H9 (cell line): ENCODE measurements at regions not wholly inside any gene's neighbourhood (a gene's known extent, or its start where the extent isn't known, plus 50 kb on each side); places are given as distances from the start of the nearest gene placed in this dataset.

Experiments
- DNase-seq: peaks from one replicate; pipeline ENCODE4 v3.0.0-alpha.2; 2017
- H2AFZ ChIP-seq: one replicate; pipeline ENCODE4 v1.6.1; 2013; ENCODE audit warnings: mild to moderate bottlenecking, low read length, control low read depth, moderate library complexity
- H2AK5ac ChIP-seq: 2 replicates; pipeline ENCODE4 v1.6.1; 2013; ENCODE audit warnings: low read length, control low read depth, mixed read lengths; ENCODE audit not compliant: insufficient read length
- H2BK120ac ChIP-seq: one replicate; pipeline ENCODE4 v1.6.1; 2013; ENCODE audit warnings: low read depth, mild to moderate bottlenecking, low read length, control low read depth, inconsistent platforms; ENCODE audit not compliant: poor library complexity, severe bottlenecking
- H2BK12ac ChIP-seq: 2 replicates; pipeline ENCODE4 v1.6.1; 2013; ENCODE audit warnings: low read length, control low read depth, mixed read lengths, low read depth; ENCODE audit not compliant: insufficient read length
- H2BK15ac ChIP-seq: 2 replicates; pipeline ENCODE4 v1.6.1; 2013; ENCODE audit warnings: low read depth, low read length, control low read depth
- H2BK20ac ChIP-seq: one replicate; pipeline ENCODE4 v1.6.1; 2013; ENCODE audit warnings: low read depth, mild to moderate bottlenecking, low read length, control low read depth, inconsistent platforms; ENCODE audit not compliant: poor library complexity, severe bottlenecking
- H2BK5ac ChIP-seq: 2 replicates; pipeline ENCODE4 v1.6.1; 2013; ENCODE audit warnings: low read length, control low read depth, mixed read lengths; ENCODE audit not compliant: insufficient read length
- H3K14ac ChIP-seq: 2 replicates; pipeline ENCODE4 v1.6.1; 2013; ENCODE audit warnings: low read length, control low read depth; ENCODE audit not compliant: insufficient read depth
- H3K18ac ChIP-seq: 2 replicates; pipeline ENCODE4 v1.6.1; 2013; ENCODE audit warnings: low read depth, mild to moderate bottlenecking, mixed read lengths, low read length, control low read depth; ENCODE audit not compliant: insufficient read length
- H3K23ac ChIP-seq: 2 replicates; pipeline ENCODE4 v1.6.1; 2013; ENCODE audit warnings: low read length, control low read depth, mixed read lengths, low read depth; ENCODE audit not compliant: insufficient read length
- H3K23me2 ChIP-seq: 2 replicates; pipeline ENCODE4 v1.6.1; 2013; ENCODE audit warnings: low read depth, mild to moderate bottlenecking, mixed read lengths, low read length, control low read depth; ENCODE audit not compliant: insufficient read length, poor library complexity, severe bottlenecking
- H3K27ac ChIP-seq: 2 replicates; pipeline ENCODE4 v1.5.1; 2013; ENCODE audit warnings: low read length, control low read depth, mixed read lengths, low read depth; ENCODE audit not compliant: insufficient read length
- H3K27me3 ChIP-seq: 2 replicates; pipeline ENCODE4 v1.6.1; 2013; ENCODE audit warnings: low read length, control low read depth, inconsistent platforms; ENCODE audit not compliant: insufficient read depth
- H3K4ac ChIP-seq: 2 replicates; pipeline ENCODE4 v1.6.1; 2013; ENCODE audit warnings: low read depth, mild to moderate bottlenecking, control low read depth, inconsistent platforms, low read length, moderate library complexity
- H3K4me1 ChIP-seq: 2 replicates; pipeline ENCODE4 v1.6.1; 2013; ENCODE audit warnings: low read length, control low read depth, inconsistent platforms; ENCODE audit not compliant: insufficient read depth
- H3K4me2 ChIP-seq: 2 replicates; pipeline ENCODE4 v1.6.1; 2013; ENCODE audit warnings: low read length, control low read depth, mixed read lengths; ENCODE audit not compliant: insufficient read length, insufficient read depth
- H3K56ac ChIP-seq: 2 replicates; pipeline ENCODE4 v1.6.1; 2013; ENCODE audit warnings: low read depth, mild to moderate bottlenecking, mixed read lengths, low read length, control low read depth; ENCODE audit not compliant: insufficient read length
- H3K79me1 ChIP-seq: 2 replicates; pipeline ENCODE4 v1.6.1; 2013; ENCODE audit warnings: low read depth, mild to moderate bottlenecking, moderate library complexity, low read length, control low read depth, inconsistent platforms; ENCODE audit not compliant: insufficient read depth, poor library complexity, severe bottlenecking
- H3K79me2 ChIP-seq: 2 replicates; pipeline ENCODE4 v1.6.1; 2013; ENCODE audit warnings: low read length, control low read depth, inconsistent platforms; ENCODE audit not compliant: insufficient read depth
- H3K9ac ChIP-seq: 2 replicates; pipeline ENCODE4 v1.6.1; 2013; ENCODE audit warnings: low read length, control low read depth, mixed read lengths; ENCODE audit not compliant: insufficient read length; ENCODE audit errors: extremely low read depth
- H3K9me3 ChIP-seq: one replicate; pipeline ENCODE4 v1.6.1; 2013; ENCODE audit warnings: low read depth, low read length, inconsistent platforms; ENCODE audit not compliant: control insufficient read depth
- H3T11ph ChIP-seq: one replicate; pipeline ENCODE4 v1.6.1; 2013; ENCODE audit warnings: mild to moderate bottlenecking, low read length, control low read depth, inconsistent platforms
- H4K20me1 ChIP-seq: one replicate; pipeline ENCODE4 v1.6.1; 2013; ENCODE audit not compliant: control insufficient read depth, insufficient read length, insufficient read depth
- H4K5ac ChIP-seq: 2 replicates; pipeline ENCODE4 v1.6.1; 2013; ENCODE audit warnings: low read depth, mild to moderate bottlenecking, mixed read lengths, low read length, control low read depth; ENCODE audit not compliant: insufficient read length
- H4K8ac ChIP-seq: replicated peaks from 2 replicates; pipeline ENCODE4 v1.6.1; 2013; ENCODE audit warnings: low read length, control low read depth, mixed read lengths, low read depth; ENCODE audit not compliant: insufficient read length
- H4K91ac ChIP-seq: 2 replicates; pipeline ENCODE4 v1.6.1; 2013; ENCODE audit warnings: low read depth, mild to moderate bottlenecking, moderate library complexity, mixed read lengths, low read length, control low read depth; ENCODE audit not compliant: insufficient read length
- H3K27ac Mint-ChIP-seq, 3 experiments: 2 replicates in 2 of 3; 3 replicates in 1 of 3; pipeline ENCODE4 v1.8.0; 2020 to 2021; ENCODE audit warnings: mixed read lengths in 3 of 3, mild to moderate bottlenecking in 1 of 3, moderate library complexity in 1 of 3
- H3K27me3 Mint-ChIP-seq: 2 replicates; pipeline ENCODE4 v1.8.0; 2021; ENCODE audit warnings: low read depth, mild to moderate bottlenecking, moderate library complexity, mixed read lengths
- H3K36me3 Mint-ChIP-seq, 3 experiments: 2 replicates in 2 of 3; 3 replicates in 1 of 3; pipeline ENCODE4 v1.8.0; 2020 to 2021; ENCODE audit warnings: low read depth in 3 of 3, mixed read lengths in 3 of 3; ENCODE audit not compliant: insufficient read depth in 1 of 3
- H3K4me1 Mint-ChIP-seq, 2 experiments: 2 replicates each; pipeline ENCODE4 v1.8.0; 2020; ENCODE audit warnings: mixed read lengths in 2 of 2
- H3K4me3 Mint-ChIP-seq, 2 experiments: 2 replicates in 1 of 2; 3 replicates in 1 of 2; pipeline ENCODE4 v1.8.0; 2020 to 2021; ENCODE audit warnings: mild to moderate bottlenecking in 2 of 2, mixed read lengths in 2 of 2, moderate library complexity in 1 of 2
- H3K9me3 Mint-ChIP-seq, 2 experiments: 2 replicates in 1 of 2; 3 replicates in 1 of 2; pipeline ENCODE4 v1.8.0; 2020; ENCODE audit warnings: mild to moderate bottlenecking in 2 of 2, mixed read lengths in 2 of 2, moderate library complexity in 1 of 2
- CTCF ChIP-seq: fragments of 200-600 bp; sonication (generic); conservative IDR thresholded peaks from 3 replicates; pipeline ENCODE4 v1.8.0; 2021; ENCODE audit warnings: antibody characterized with exemption, mild to moderate bottlenecking
- WGBS: extraction: QIAGEN DNeasy Blood & Tissue Kit; methylation state at CpG from one replicate; pipeline ENCODE4 v1.1.7; 2013; ENCODE audit warnings: missing lambda C conversion rate, low lambda C conversion rate, mixed read lengths; ENCODE audit not compliant: insufficient read length; ENCODE audit errors: extremely low coverage; 5-methylcytosine and 5-hydroxymethylcytosine counted together

GRCh38 chr6:169884158-169884557 lies 132.7 kb downstream of the ERMARD start:
- Histone ChIP-seq H2BK15ac (no peak overlapping the region), H3K79me2 (no peaks in the 10 kb centered on the region), H2BK20ac (no peak overlapping the region), H3K56ac (no peak overlapping the region), H3K4ac (no peak overlapping the region), H3K4me1 (no peaks in the 10 kb centered on the region), H4K8ac (no peak overlapping the region), H3K9me3 (no peaks in the 10 kb centered on the region), H4K91ac (no peak overlapping the region), H3K27me3 (no peaks in the 10 kb centered on the region), H4K5ac (no peak overlapping the region), H3K79me1 (no peaks in the 10 kb centered on the region), H2BK12ac (no peak overlapping the region), H3K14ac (no peak overlapping the region), H3K9ac (no peak overlapping the region), H3K27ac (no peak overlapping the region), H2AFZ (no peak overlapping the region), H3K23ac (no peak overlapping the region), H3K18ac (no peak overlapping the region), H3K4me2 (no peak overlapping the region), H2AK5ac (no peak overlapping the region), H3K23me2 (peaks cover 2% of the 10 kb centered on the region), H4K20me1 (no peaks in the 10 kb centered on the region), H2BK120ac (no peak overlapping the region), H2BK5ac (no peak overlapping the region), H3T11ph (no peak overlapping the region)
- DNase-seq = no peak
- no peak overlapping the region for H3K27ac Mint-ChIP-seq
- no peak overlapping the region for H3K4me3 Mint-ChIP-seq
- H3K27me3 Mint-ChIP-seq = peaks cover 9% of the 10 kb centered on the region
- no CpG with 5 or more reads among the region's 6 CpGs for WGBS
- H3K4me1 Mint-ChIP-seq = no peaks in the 10 kb centered on the region
- TF ChIP-seq CTCF = no peak
- no peaks in the 10 kb centered on the region for H3K9me3 Mint-ChIP-seq
- no peaks in the 10 kb centered on the region; a peak in 1 of 7 replicates for H3K36me3 Mint-ChIP-seq
